ENCODE measurements at regions not wholly inside any gene's neighbourhood (a gene's known extent, or its start where the extent isn't known, plus 50 kb on each side); places are given as distances from the start of the nearest gene placed in this dataset.

GRCh38 chr6:144471986-144472385 is 186.9 kb downstream of the UTRN start:
- no peaks in the 10 kb centered on the region for H3K27me3 Mint-ChIP-seq (ENCODE audit: insufficient read depth, unreplicated experiment)
- Histone ChIP-seq H3K4me3 (ENCODE audit: low read depth, low read length) (no peak overlapping the region), H3K27me3 (replicated peaks; ENCODE audit: control insufficient read depth, insufficient read depth, low read length) (no peaks in the 10 kb centered on the region), H3K9me3 (no peaks in the 10 kb centered on the region), H3K4me1 (peaks cover 24% of the 10 kb centered on the region), H3K36me3 (ENCODE audit: control insufficient read depth, insufficient read depth, low read length) (no peaks in the 10 kb centered on the region; the same call in 1 of the 2 replicates)
- H3K27ac Mint-ChIP-seq (ENCODE audit: unreplicated experiment), result no peak overlapping the region
- no peaks in the 10 kb centered on the region for H3K9me3 Mint-ChIP-seq (ENCODE audit: unreplicated experiment)
- peaks cover 11% of the 10 kb centered on the region for H3K4me1 Mint-ChIP-seq (ENCODE audit: low read depth, unreplicated experiment)
- H3K36me3 Mint-ChIP-seq (ENCODE audit: insufficient read depth, unreplicated experiment), result peaks cover 89% of the 10 kb centered on the region
- no peak overlapping the region for H3K4me3 Mint-ChIP-seq (ENCODE audit: unreplicated experiment)
- DNase-seq, result no peak
- no peak for TF ChIP-seq CTCF (IDR thresholded peaks at IDR 0.05; ENCODE audit: insufficient read depth in 1 of 2, low read depth in 1 of 2, low read length in 1 of 2, severe bottlenecking in 1 of 2, unreplicated experiment in 1 of 2)
- POLR2A ChIA-PET, result no interaction called here
- intact Hi-C loops (cut with micrococcal nuclease; ENCODE audit: unreplicated experiment), result no loop called here
- no TSS peak for BruUV-seq (replicated peaks)
- CTCF ChIA-PET, result no interaction called here

- Histone ChIP-seq H3K27me3 (replicated peaks; ENCODE audit: control insufficient read depth, insufficient read depth, low read length) (no peaks in the 10 kb centered on the region), H3K4me3 (ENCODE audit: low read depth, low read length) (no peak overlapping the region), H3K4me1 (peaks cover 1% of the 10 kb centered on the region), H3K36me3 (ENCODE audit: control insufficient read depth, insufficient read depth, low read length) (no peaks in the 10 kb centered on the region; the same call in 1 of the 2 replicates), H3K9me3 (no peaks in the 10 kb centered on the region)
- intact Hi-C loops (cut with micrococcal nuclease; ENCODE audit: unreplicated experiment), result no loop called here
- ChIA-PET CTCF (no interaction called here), POLR2A (no interaction called here)
- Mint-ChIP-seq H3K9me3 (ENCODE audit: unreplicated experiment) (no peaks in the 10 kb centered on the region), H3K27ac (ENCODE audit: unreplicated experiment) (no peak overlapping the region), H3K4me3 (ENCODE audit: unreplicated experiment) (no peak overlapping the region), H3K36me3 (ENCODE audit: insufficient read depth, unreplicated experiment) (peaks cover 89% of the 10 kb centered on the region), H3K27me3 (ENCODE audit: insufficient read depth, unreplicated experiment) (no peaks in the 10 kb centered on the region), H3K4me1 (ENCODE audit: low read depth, unreplicated experiment) (no peaks in the 10 kb centered on the region)
- TF ChIP-seq CTCF (IDR thresholded peaks at IDR 0.05; ENCODE audit: insufficient read depth in 1 of 2, low read depth in 1 of 2, low read length in 1 of 2, severe bottlenecking in 1 of 2, unreplicated experiment in 1 of 2), result no peak
- BruUV-seq (replicated peaks), result no TSS peak
- DNase-seq, result no peak
Observed at GRCh38 chr6:144474290-144474689, 189.2 kb downstream of the UTRN start.

GRCh38 chr6:144474904-144475303 is 189.8 kb downstream of the UTRN start:
- Histone ChIP-seq H3K27me3 (replicated peaks; ENCODE audit: control insufficient read depth, insufficient read depth, low read length) (no peaks in the 10 kb centered on the region), H3K36me3 (ENCODE audit: control insufficient read depth, insufficient read depth, low read length) (no peaks in the 10 kb centered on the region; the same call in 1 of the 2 replicates), H3K4me1 (no peaks in the 10 kb centered on the region), H3K9me3 (no peaks in the 10 kb centered on the region), H3K4me3 (ENCODE audit: low read depth, low read length) (no peak overlapping the region)
- no peak for DNase-seq
- TF ChIP-seq CTCF (IDR thresholded peaks at IDR 0.05; ENCODE audit: insufficient read depth in 1 of 2, low read depth in 1 of 2, low read length in 1 of 2, severe bottlenecking in 1 of 2, unreplicated experiment in 1 of 2), result no peak
- no TSS peak for BruUV-seq (replicated peaks)
- Mint-ChIP-seq H3K27ac (ENCODE audit: unreplicated experiment) (no peak overlapping the region), H3K4me3 (ENCODE audit: unreplicated experiment) (no peak overlapping the region), H3K36me3 (ENCODE audit: insufficient read depth, unreplicated experiment) (peaks cover 89% of the 10 kb centered on the region), H3K9me3 (ENCODE audit: unreplicated experiment) (no peaks in the 10 kb centered on the region), H3K27me3 (ENCODE audit: insufficient read depth, unreplicated experiment) (no peaks in the 10 kb centered on the region), H3K4me1 (ENCODE audit: low read depth, unreplicated experiment) (no peaks in the 10 kb centered on the region)
- ChIA-PET CTCF (no interaction called here), POLR2A (no interaction called here)
- intact Hi-C loops (cut with micrococcal nuclease; ENCODE audit: unreplicated experiment), result loop anchor here (5.0 kb wide), 1 partner anchor 378 kb away; the partner anchor contains the start of gene SF3B5
